ENCODE measurements at regions not wholly inside any gene's neighbourhood (a gene's known extent, or its start where the extent isn't known, plus 50 kb on each side); places are given as distances from the start of the nearest gene placed in this dataset.

DNA sequence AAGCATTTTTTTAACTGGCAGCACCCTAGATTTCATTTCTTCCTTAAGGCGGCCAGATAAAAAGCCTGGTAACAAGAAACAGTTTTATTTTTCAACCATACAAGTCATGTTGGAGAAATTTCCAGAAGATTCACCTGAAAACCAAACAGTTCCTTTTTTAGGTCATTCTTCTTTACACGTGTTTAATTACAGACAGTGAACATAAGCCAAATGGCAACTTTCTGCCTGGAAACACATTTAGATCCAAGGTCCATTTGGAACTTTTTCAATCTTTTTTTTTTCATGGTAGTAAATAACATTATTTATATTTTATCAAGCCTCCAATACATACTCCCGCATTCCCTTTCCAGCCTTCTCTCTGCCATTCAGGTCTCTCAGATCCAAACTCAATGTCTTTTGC lies 886.1 kb upstream of the MIR17HG start:
- H4K20me1 ChIP-seq (replicated peaks; ENCODE audit: control insufficient read depth, insufficient read depth, low read length), result no peaks in the 10 kb centered on the region
- H3K27ac ChIP-seq (ENCODE audit: extremely low read depth, low read depth, low read length), result no peak overlapping the region
- 2% methylated on average over 3 of the region's 3 CpGs for WGBS (ENCODE audit: insufficient coverage, low coverage, missing lambda C conversion rate)
- ChIA-PET CTCF (ENCODE audit: low intra/inter-chr PET ratio) (no interaction called here), POLR2A (no interaction called here)
- ATAC-seq (no peak), FAIRE-seq (no peak), DNase-seq (ENCODE audit: extremely low read depth in 1 of 4, low spot score in 3 of 4) (no peak)
- BruUV-seq (replicated peaks), result no TSS peak
- H3K9ac ChIP-seq (ENCODE audit: insufficient read depth in 1 of 2, low read depth in 2 of 2, low read length in 2 of 2), result no peak overlapping the region
- H3K36me3 ChIP-seq (ENCODE audit: control insufficient read depth, insufficient read depth, low read length), result no peaks in the 10 kb centered on the region
- no peaks in the 10 kb centered on the region for H3K9me1 ChIP-seq (ENCODE audit: control insufficient read depth, insufficient read depth, low read length)
- H3K4me3 ChIP-seq, result no peak overlapping the region
- no peaks in the 10 kb centered on the region for H3K9me3 ChIP-seq (replicated peaks; ENCODE audit: control insufficient read depth, insufficient read depth, low read depth, low read length)
- TF ChIP-seq, protein P1, sequence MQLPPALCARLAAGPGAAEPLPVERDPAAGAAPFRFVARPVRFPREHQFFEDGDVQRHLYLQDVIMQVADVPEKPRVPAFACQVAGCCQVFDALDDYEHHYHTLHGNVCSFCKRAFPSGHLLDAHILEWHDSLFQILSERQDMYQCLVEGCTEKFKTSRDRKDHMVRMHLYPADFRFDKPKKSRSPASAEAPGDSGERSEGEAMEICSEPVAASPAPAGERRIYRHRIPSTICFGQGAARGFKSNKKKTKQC (CRISPR knock-in tag; IDR thresholded peaks at IDR 0.05), result no peak
- 0 out of 2 replicates have a peak, but pooled peaks have one; percentile 17 for TF ChIP-seq FOXJ3 (CRISPR knock-in tag; IDR thresholded peaks at IDR 0.05)
- intact Hi-C loops (cut with micrococcal nuclease), result no loop called here
- no peaks in the 10 kb centered on the region for H3K79me2 ChIP-seq (ENCODE audit: control insufficient read depth, insufficient read depth, low read length)
- in situ Hi-C loops (cut with MboI), result no loop called here
- no peak overlapping the region for H2AFZ ChIP-seq (ENCODE audit: low read depth, low read length)
- H3K27me3 ChIP-seq (ENCODE audit: control insufficient read depth in 2 of 2, insufficient read depth in 2 of 2, low read length in 2 of 2), result no peaks in the 10 kb centered on the region
- no peak overlapping the region for H3K4me2 ChIP-seq (ENCODE audit: insufficient read depth, low read length)
- H3K4me1 ChIP-seq (replicated peaks in 1 of 2; ENCODE audit: control insufficient read depth in 2 of 2, insufficient read depth in 2 of 2, low read length in 2 of 2), result no peaks in the 10 kb centered on the region

DNA sequence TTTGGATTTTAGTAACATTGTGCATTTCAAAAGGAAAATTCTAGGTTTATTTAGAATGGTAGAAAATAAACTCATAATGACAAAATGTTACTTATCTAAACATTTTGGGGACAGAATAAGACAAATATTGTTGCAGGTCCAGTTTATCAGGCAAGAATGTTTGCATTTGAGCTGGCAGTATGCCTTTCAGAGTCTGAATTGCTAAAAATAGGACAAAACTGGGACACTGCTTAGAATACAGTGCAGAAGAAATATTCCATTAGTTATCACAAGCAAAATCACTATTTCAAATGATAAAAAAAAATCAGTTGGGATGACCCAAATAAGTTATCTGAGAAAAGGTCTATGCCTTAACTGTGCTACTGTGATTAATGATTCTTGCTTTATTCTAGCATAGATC lies 870.3 kb upstream of the MIR17HG start:
- 0 out of 2 replicates have a peak, but pooled peaks cover 5% of the 10 kb centered on the region for H3K9me3 ChIP-seq (replicated peaks; ENCODE audit: control insufficient read depth, insufficient read depth, low read depth, low read length)
- ChIA-PET POLR2A (no interaction called here), CTCF (ENCODE audit: low intra/inter-chr PET ratio) (no interaction called here)
- no TSS peak for BruUV-seq (replicated peaks)
- no peak overlapping the region for H3K4me3 ChIP-seq
- H3K9me1 ChIP-seq (ENCODE audit: control insufficient read depth, insufficient read depth, low read length), result no peaks in the 10 kb centered on the region
- H3K79me2 ChIP-seq (ENCODE audit: control insufficient read depth, insufficient read depth, low read length), result no peaks in the 10 kb centered on the region
- H4K20me1 ChIP-seq (replicated peaks; ENCODE audit: control insufficient read depth, insufficient read depth, low read length), result no peaks in the 10 kb centered on the region
- no peak overlapping the region for H3K9ac ChIP-seq (ENCODE audit: insufficient read depth in 1 of 2, low read depth in 2 of 2, low read length in 2 of 2)
- no peaks in the 10 kb centered on the region; a peak in 1 of 5 replicates for H3K27me3 ChIP-seq (ENCODE audit: control insufficient read depth in 2 of 2, insufficient read depth in 2 of 2, low read length in 2 of 2)
- FAIRE-seq (no peak), ATAC-seq (no peak), DNase-seq (ENCODE audit: extremely low read depth in 1 of 4, low spot score in 3 of 4) (no peak)
- intact Hi-C loops (cut with micrococcal nuclease) (no loop called here), in situ Hi-C loops (cut with MboI) (no loop called here)
- no peaks in the 10 kb centered on the region for H3K36me3 ChIP-seq (ENCODE audit: control insufficient read depth, insufficient read depth, low read length)
- no peak overlapping the region for H3K4me2 ChIP-seq (ENCODE audit: insufficient read depth, low read length)
- H3K4me1 ChIP-seq (replicated peaks in 1 of 2; ENCODE audit: control insufficient read depth in 2 of 2, insufficient read depth in 2 of 2, low read length in 2 of 2), result no peaks in the 10 kb centered on the region
- no peak overlapping the region for H3K27ac ChIP-seq (ENCODE audit: extremely low read depth, low read depth, low read length)
- H2AFZ ChIP-seq (ENCODE audit: low read depth, low read length), result no peak overlapping the region
- TF ChIP-seq BCOR (IDR thresholded peaks at IDR 0.05) (no peak), POLR2B (IDR thresholded peaks at IDR 0.05; ENCODE audit: low read depth, partially characterized antibody) (no peak), STAT5A (IDR thresholded peaks at IDR 0.05; ENCODE audit: borderline replicate concordance, low read length) (no peak), BCL6 (CRISPR knock-in tag; IDR thresholded peaks at IDR 0.05) (no peak), HEY1 (CRISPR knock-in tag; IDR thresholded peaks at IDR 0.05; ENCODE audit: borderline replicate concordance) (no peak), ZNF12 (CRISPR knock-in tag; IDR thresholded peaks at IDR 0.05) (no peak), ZNF347 (CRISPR knock-in tag; IDR thresholded peaks at IDR 0.05; ENCODE audit: low read depth) (0 out of 2 replicates have a peak, but pooled peaks have one; percentile 30), ZNF668 (CRISPR knock-in tag; IDR thresholded peaks at IDR 0.05) (no peak)
- TF ChIP-seq, protein P2, sequence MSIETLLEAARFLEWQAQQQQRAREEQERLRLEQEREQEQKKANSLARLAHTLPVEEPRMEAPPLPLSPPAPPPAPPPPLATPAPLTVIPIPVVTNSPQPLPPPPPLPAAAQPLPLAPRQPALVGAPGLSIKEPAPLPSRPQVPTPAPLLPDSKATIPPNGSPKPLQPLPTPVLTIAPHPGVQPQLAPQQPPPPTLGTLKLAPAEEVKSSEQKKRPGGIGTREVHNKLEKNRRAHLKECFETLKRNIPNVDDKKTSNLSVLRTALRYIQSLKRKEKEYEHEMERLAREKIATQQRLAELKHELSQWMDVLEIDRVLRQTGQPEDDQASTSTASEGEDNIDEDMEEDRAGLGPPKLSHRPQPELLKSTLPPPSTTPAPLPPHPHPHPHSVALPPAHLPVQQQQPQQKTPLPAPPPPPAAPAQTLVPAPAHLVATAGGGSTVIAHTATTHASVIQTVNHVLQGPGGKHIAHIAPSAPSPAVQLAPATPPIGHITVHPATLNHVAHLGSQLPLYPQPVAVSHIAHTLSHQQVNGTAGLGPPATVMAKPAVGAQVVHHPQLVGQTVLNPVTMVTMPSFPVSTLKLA (conservative IDR thresholded peaks at IDR 0.05), result no peak
- TF ChIP-seq, protein P3, sequence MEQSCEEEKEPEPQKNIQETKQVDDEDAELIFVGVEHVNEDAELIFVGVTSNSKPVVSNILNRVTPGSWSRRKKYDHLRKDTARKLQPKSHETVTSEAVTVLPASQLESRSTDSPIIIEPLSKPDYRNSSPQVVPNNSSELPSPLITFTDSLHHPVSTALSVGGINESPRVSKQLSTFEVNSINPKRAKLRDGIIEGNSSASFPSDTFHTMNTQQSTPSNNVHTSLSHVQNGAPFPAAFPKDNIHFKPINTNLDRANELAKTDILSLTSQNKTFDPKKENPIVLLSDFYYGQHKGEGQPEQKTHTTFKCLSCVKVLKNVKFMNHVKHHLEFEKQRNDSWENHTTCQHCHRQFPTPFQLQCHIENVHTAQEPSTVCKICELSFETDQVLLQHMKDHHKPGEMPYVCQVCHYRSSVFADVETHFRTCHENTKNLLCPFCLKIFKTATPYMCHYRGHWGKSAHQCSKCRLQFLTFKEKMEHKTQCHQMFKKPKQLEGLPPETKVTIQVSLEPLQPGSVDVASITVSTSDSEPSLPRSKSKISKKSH (CRISPR knock-in tag; IDR thresholded peaks at IDR 0.05), result peak; percentile 29; the same call in 1 of the 2 replicates

Data from K562 (cell line).